K562 (cell line): ENCODE measurements at regions not wholly inside any gene's neighbourhood (a gene's known extent, or its start where the extent isn't known, plus 50 kb on each side); places are given as distances from the start of the nearest gene placed in this dataset.

Experiments used
- ATAC-seq: fragments of 200-7000 bp; cut with Tn5 transposase; 3 replicates; pipeline ENCODE4 v1.9.1; 2020; ENCODE audit warnings: moderate library complexity
- BruUV-seq: library from RNA; stranded (reverse); fragments of 400-500 nt; replicated peaks from 2 replicates; lab custom pipeline; 2021; lab: Mats Ljungman, UMichigan
- CTCF ChIA-PET: fragments of 300-600 bp; formaldehyde crosslinking; extraction: SDS; loops from one replicate; lab custom pipeline; 2021; ENCODE audit warnings: low intra/inter-chr PET ratio; lab: Yijun Ruan, JAX
- POLR2A ChIA-PET: fragments of 300-600, 350-650 bp; sonication (Branson Sonifier 250); formaldehyde crosslinking; extraction: SDS; loops from one replicate; lab custom pipeline; 2021; ENCODE audit warnings: antibody characterized with exemption, inconsistent platforms; lab: Yijun Ruan, JAX
- DNase-seq, 4 experiments: peaks; one replicate each; pipeline versions ENCODE4 v3.0.0 to v3.0.0-alpha.2; 2011 to 2018; ENCODE audit warnings: low spot score in 3 of 4, mixed read lengths in 3 of 4; ENCODE audit errors: extremely low read depth in 1 of 4
- FAIRE-seq: peaks from 2 replicates; lab custom pipeline; 2011; peaks lifted over from hg19 to GRCh38; lab: Jason Lieb, UNC
- H2AFZ ChIP-seq: 2 replicates; pipeline ENCODE4 v1.6.0; 2011; ENCODE audit warnings: low read depth, low read length, control low read depth, inconsistent platforms
- H3K27ac ChIP-seq: fragments of 200-600 bp; 3 replicates; pipeline ENCODE4 v1.8.0; 2011; ENCODE audit warnings: low read depth, mild to moderate bottlenecking, control low read depth, inconsistent platforms, low read length, moderate library complexity, mixed read lengths; ENCODE audit errors: extremely low read depth
- H3K27me3 ChIP-seq, 2 experiments: fragments of 300-600 bp in 1 of 2; 2 replicates in 1 of 2; 3 replicates in 1 of 2; pipeline versions ENCODE4 v1.6.0 to v1.8.0; 2011; ENCODE audit warnings: inconsistent platforms in 2 of 2, low read length in 2 of 2, mild to moderate bottlenecking in 1 of 2, mixed read lengths in 1 of 2, moderate library complexity in 1 of 2; ENCODE audit not compliant: control insufficient read depth in 2 of 2, insufficient read depth in 2 of 2
- H3K36me3 ChIP-seq: fragments of 300-600 bp; 3 replicates; pipeline ENCODE4 v1.8.0; 2011; ENCODE audit warnings: mild to moderate bottlenecking, low read length, inconsistent platforms; ENCODE audit not compliant: control insufficient read depth, insufficient read depth
- H3K4me1 ChIP-seq, 2 experiments: fragments of 200-600 bp in 1 of 2; replicated peaks in 1 of 2; 2 replicates in 1 of 2; 3 replicates in 1 of 2; pipeline versions ENCODE4 v1.5.1 to v1.8.0; 2011; ENCODE audit warnings: inconsistent platforms in 2 of 2, low read length in 2 of 2, mild to moderate bottlenecking in 1 of 2, mixed read lengths in 1 of 2, moderate library complexity in 1 of 2; ENCODE audit not compliant: control insufficient read depth in 2 of 2, insufficient read depth in 2 of 2
- H3K4me2 ChIP-seq: 2 replicates; pipeline ENCODE4 v1.6.1; 2011; ENCODE audit warnings: low read length, control low read depth, inconsistent platforms, mixed read lengths; ENCODE audit not compliant: insufficient read depth
- H3K4me3 ChIP-seq: fragments of 200-600 bp; sonication (generic), shearing (Covaris generic); 2 replicates; pipeline ENCODE4 v1.5.1; 2016; ENCODE audit warnings: control low read depth, inconsistent platforms
- H3K79me2 ChIP-seq: fragments of 200-600 bp; 3 replicates; pipeline ENCODE4 v1.8.0; 2011; ENCODE audit warnings: low read length, inconsistent platforms; ENCODE audit not compliant: control insufficient read depth, insufficient read depth
- H3K9ac ChIP-seq, 2 experiments: 2 replicates each; pipeline versions ENCODE4 v1.6.0 to v1.6.1; 2011; ENCODE audit warnings: low read depth in 2 of 2, low read length in 2 of 2, control low read depth in 1 of 2, inconsistent platforms in 1 of 2, mild to moderate bottlenecking in 1 of 2, mixed read lengths in 1 of 2; ENCODE audit not compliant: insufficient read depth in 1 of 2
- H3K9me1 ChIP-seq: one replicate; pipeline ENCODE4 v1.6.0; 2011; ENCODE audit warnings: inconsistent platforms, mild to moderate bottlenecking, low read length, moderate library complexity; ENCODE audit not compliant: control insufficient read depth, insufficient read depth
- H3K9me3 ChIP-seq: replicated peaks from 2 replicates; pipeline ENCODE4 v1.5.1; 2011; ENCODE audit warnings: low read depth, low read length, inconsistent platforms; ENCODE audit not compliant: control insufficient read depth, insufficient read depth
- H4K20me1 ChIP-seq: replicated peaks from 2 replicates; pipeline ENCODE4 v1.6.1; 2011; ENCODE audit warnings: low read length, inconsistent platforms, mixed read lengths; ENCODE audit not compliant: control insufficient read depth, insufficient read depth
- CGGBP1 ChIP-seq: fragments of 250-450 bp; sonication (Bioruptor Pico); IDR thresholded peaks from 2 replicates; pipeline ENCODE4 v1.9.0; 2021; ENCODE audit warnings: mild to moderate bottlenecking
- EWSR1 ChIP-seq: fragments of 450-650 bp; IDR thresholded peaks from 2 replicates; pipeline ENCODE4 v1.6.1; 2018; ENCODE audit warnings: borderline replicate concordance, mild to moderate bottlenecking, low read depth, moderate library complexity; ENCODE audit not compliant: partially characterized antibody
- FOS ChIP-seq: IDR thresholded peaks from 3 replicates; pipeline ENCODE4 v1.6.1; 2011; ENCODE audit not compliant: insufficient read length; ENCODE audit errors: extremely low read depth
- GABPB1 ChIP-seq: sonication (generic); formaldehyde crosslinking; IDR thresholded peaks from 2 replicates; pipeline ENCODE4 v1.8.0; 2022; ENCODE audit warnings: mild to moderate bottlenecking, missing genetic modification reagents
- NFE2L1 ChIP-seq: fragments of 450-650 bp; IDR thresholded peaks from 2 replicates; pipeline ENCODE4 v1.6.1; 2016; ENCODE audit warnings: missing genetic modification characterization, low read depth, mild to moderate bottlenecking, missing compliant biosample characterization, moderate library complexity, borderline replicate concordance
- PPARD ChIP-seq: fragments of 250-450 bp; sonication (Bioruptor Pico); IDR thresholded peaks from 2 replicates; pipeline ENCODE4 v1.8.0; 2022; ENCODE audit warnings: inconsistent platforms, mild to moderate bottlenecking, moderate library complexity
- PTBP1 ChIP-seq: fragments of 200-400 bp; formaldehyde crosslinking; IDR thresholded peaks from 2 replicates; pipeline ENCODE4 v1.6.1; 2017; ENCODE audit warnings: low read depth, low read length
- SRF ChIP-seq, 2 experiments: fragments of 250-450, 450-650 bp in 1 of 2; sonication (Bioruptor Pico) in 1 of 2; sonication (generic) in 1 of 2; formaldehyde crosslinking; IDR thresholded peaks; 2 replicates each; pipeline versions ENCODE4 v1.5.0 to v1.5.1; 2020 to 2022; ENCODE audit warnings: mild to moderate bottlenecking in 1 of 2, missing genetic modification reagents in 1 of 2
- ZNF124 ChIP-seq: sonication (generic); formaldehyde crosslinking; IDR thresholded peaks from 2 replicates; pipeline ENCODE4 v1.8.1; 2022; ENCODE audit warnings: missing genetic modification reagents
- ZNF316 ChIP-seq: fragments of 450-650 bp; IDR thresholded peaks from 2 replicates; pipeline ENCODE4 v1.6.1; 2016
- ZNF324 ChIP-seq: fragments of 250-450 bp; sonication (Bioruptor Pico); IDR thresholded peaks from 2 replicates; pipeline ENCODE4 v1.4.0; 2020; ENCODE audit warnings: mild to moderate bottlenecking
- ZNF518B ChIP-seq: fragments of 250-450 bp; sonication (Bioruptor Pico); IDR thresholded peaks from 2 replicates; pipeline ENCODE4 v1.5.0; 2021; ENCODE audit warnings: mild to moderate bottlenecking, moderate library complexity
- WGBS: fragments of 100-300 bp; shearing (Covaris generic); methylation state at CpG from one replicate; pipeline ENCODE4 v1.1.6; 2016; ENCODE audit warnings: low coverage, mixed read lengths; ENCODE audit not compliant: insufficient coverage; ENCODE audit errors: missing lambda C conversion rate; 5-methylcytosine and 5-hydroxymethylcytosine counted together
- in situ Hi-C: fragments of 300-500 bp; cut with MboI; formaldehyde crosslinking; loops from 4 replicates; pipeline ENCODE4 v1.15.0; 2018; ENCODE audit warnings: inconsistent platforms, mixed read lengths
- intact Hi-C: fragments of 100-400 bp; cut with micrococcal nuclease; formaldehyde crosslinking; loops from 2 replicates; pipeline ENCODE4 v1.14.2; 2022
- TF ChIP-seq, protein P1 (sequence below): IDR thresholded peaks from 2 replicates; pipeline ENCODE4 v1.6.1; 2011; ENCODE audit not compliant: insufficient read length; ENCODE audit errors: extremely low read depth
- TF ChIP-seq, protein P2 (sequence below): fragments of 250-450 bp; sonication (Bioruptor Pico); IDR thresholded peaks from 2 replicates; pipeline ENCODE4 v1.8.0; 2022; ENCODE audit warnings: inconsistent platforms

GRCh38 chr4:114279066-114279465 is 299.6 kb upstream of the ARSJ start (continued):
- TF ChIP-seq NFE2L1 (tag) = no peak
- no peak for TF ChIP-seq CGGBP1 (CRISPR knock-in tag)
- TF ChIP-seq EWSR1 = no peak
- TF ChIP-seq ZNF124 (CRISPR knock-in tag) = no peak
- TF ChIP-seq ZNF324 = no peak
- no peak for TF ChIP-seq PPARD (CRISPR knock-in tag)

GRCh38 chr4:114279711-114280110 is 300.3 kb upstream of the ARSJ start:
- H3K4me2 ChIP-seq = no peak overlapping the region
- H3K36me3 ChIP-seq = no peaks in the 10 kb centered on the region
- no TSS peak for BruUV-seq
- no peaks in the 10 kb centered on the region for H3K9me1 ChIP-seq
- no peaks in the 10 kb centered on the region for H4K20me1 ChIP-seq
- FAIRE-seq = no peak
- in situ Hi-C loops = no loop called here
- intact Hi-C loops = no loop called here
- ChIA-PET CTCF (no interaction called here), POLR2A (no interaction called here)
- no peak for DNase-seq
- no peaks in the 10 kb centered on the region; the same call in 1 of the 2 replicates for H3K9me3 ChIP-seq
- TF ChIP-seq SRF (CRISPR knock-in tag; IDR thresholded peaks at IDR 0.05) = no peak
- TF ChIP-seq GABPB1 (CRISPR knock-in tag) = no peak
- TF ChIP-seq, protein P1, sequence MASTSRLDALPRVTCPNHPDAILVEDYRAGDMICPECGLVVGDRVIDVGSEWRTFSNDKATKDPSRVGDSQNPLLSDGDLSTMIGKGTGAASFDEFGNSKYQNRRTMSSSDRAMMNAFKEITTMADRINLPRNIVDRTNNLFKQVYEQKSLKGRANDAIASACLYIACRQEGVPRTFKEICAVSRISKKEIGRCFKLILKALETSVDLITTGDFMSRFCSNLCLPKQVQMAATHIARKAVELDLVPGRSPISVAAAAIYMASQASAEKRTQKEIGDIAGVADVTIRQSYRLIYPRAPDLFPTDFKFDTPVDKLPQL = no peak
- TF ChIP-seq, protein P2, sequence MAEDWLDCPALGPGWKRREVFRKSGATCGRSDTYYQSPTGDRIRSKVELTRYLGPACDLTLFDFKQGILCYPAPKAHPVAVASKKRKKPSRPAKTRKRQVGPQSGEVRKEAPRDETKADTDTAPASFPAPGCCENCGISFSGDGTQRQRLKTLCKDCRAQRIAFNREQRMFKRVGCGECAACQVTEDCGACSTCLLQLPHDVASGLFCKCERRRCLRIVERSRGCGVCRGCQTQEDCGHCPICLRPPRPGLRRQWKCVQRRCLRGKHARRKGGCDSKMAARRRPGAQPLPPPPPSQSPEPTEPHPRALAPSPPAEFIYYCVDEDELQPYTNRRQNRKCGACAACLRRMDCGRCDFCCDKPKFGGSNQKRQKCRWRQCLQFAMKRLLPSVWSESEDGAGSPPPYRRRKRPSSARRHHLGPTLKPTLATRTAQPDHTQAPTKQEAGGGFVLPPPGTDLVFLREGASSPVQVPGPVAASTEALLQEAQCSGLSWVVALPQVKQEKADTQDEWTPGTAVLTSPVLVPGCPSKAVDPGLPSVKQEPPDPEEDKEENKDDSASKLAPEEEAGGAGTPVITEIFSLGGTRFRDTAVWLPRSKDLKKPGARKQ = no peak
- TF ChIP-seq FOS = no peak
- no peak for TF ChIP-seq ZNF518B (CRISPR knock-in tag)
- TF ChIP-seq ZNF316 = no peak
- TF ChIP-seq PTBP1 = no peak
- no peak for ATAC-seq
- no peak overlapping the region for H3K4me3 ChIP-seq
- no peaks in the 10 kb centered on the region for H3K27me3 ChIP-seq
- WGBS = 5% methylated on average over 3 of the region's 3 CpGs
- H3K79me2 ChIP-seq = no peaks in the 10 kb centered on the region
- H3K4me1 ChIP-seq = no peaks in the 10 kb centered on the region
- H2AFZ ChIP-seq = no peak overlapping the region
- H3K27ac ChIP-seq = no peak overlapping the region
- H3K9ac ChIP-seq = no peak overlapping the region
